Middle frontal gyrus (tissue), 1 donor: ENCODE measurements at regions not wholly inside any gene's neighbourhood (a gene's known extent, or its start where the extent isn't known, plus 50 kb on each side); places are given as distances from the start of the nearest gene placed in this dataset.
"Not testable (repeated sequence)": the region's sequence is repeated elsewhere in the genome, so short reads cannot be mapped to it uniquely, and the experiment has no call there.

Experiments
- DNase-seq: peaks from one replicate; pipeline ENCODE4 v3.0.0-alpha.2; 2015; ENCODE audit warnings: low spot score; ENCODE audit errors: extremely low spot score

GRCh38 chr5:2110934-2111462 lies 228.3 kb upstream of the IRX4 start:
- no peak for DNase-seq

GRCh38 chr5:2110137-2110933 lies 227.6 kb upstream of the IRX4 start:
- DNase-seq: no peak

GRCh38 chr5:2109566-2109965 lies 226.8 kb upstream of the IRX4 start:
- DNase-seq: no peak

GRCh38 chr5:2106721-2107120 lies 224.0 kb upstream of the IRX4 start:
- no peak for DNase-seq

- no peak for DNase-seq
Observed at GRCh38 chr5:2105141-2105540, 222.4 kb upstream of the IRX4 start.

- DNase-seq: no peak
Observed at GRCh38 chr5:2103940-2104339, 221.2 kb upstream of the IRX4 start.

- no peak for DNase-seq
Observed at GRCh38 chr5:2102819-2103776, 220.4 kb upstream of the IRX4 start.

GRCh38 chr5:2101685-2102084 lies 219.0 kb upstream of the IRX4 start:
- no peak for DNase-seq

GRCh38 chr5:2096887-2097505 lies 214.3 kb upstream of the IRX4 start:
- DNase-seq: no peak

- no peak for DNase-seq
Observed at GRCh38 chr5:2095011-2095410, 212.3 kb upstream of the IRX4 start.

GRCh38 chr5:2094616-2094995 lies 211.9 kb upstream of the IRX4 start:
- no peak for DNase-seq

- DNase-seq: no peak
Observed at GRCh38 chr5:2093859-2094615, 211.3 kb upstream of the IRX4 start.

- DNase-seq: no peak
Observed at GRCh38 chr5:2091921-2092320, 209.2 kb upstream of the IRX4 start.

GRCh38 chr5:2087980-2088379 lies 205.3 kb upstream of the IRX4 start:
- no peak for DNase-seq

- no peak for DNase-seq
Observed at GRCh38 chr5:2075365-2075764, 192.6 kb upstream of the IRX4 start.

- no peak for DNase-seq
Observed at GRCh38 chr5:2071562-2071961, 188.8 kb upstream of the IRX4 start.

- DNase-seq: not testable (repeated sequence)
Observed at GRCh38 chr5:2070787-2071186, 188.1 kb upstream of the IRX4 start.

GRCh38 chr5:2068531-2068930 lies 185.8 kb upstream of the IRX4 start:
- no peak for DNase-seq

GRCh38 chr5:2066373-2066772 lies 183.6 kb upstream of the IRX4 start:
- no peak for DNase-seq

GRCh38 chr5:2063380-2063779 lies 180.7 kb upstream of the IRX4 start:
- DNase-seq: not testable (repeated sequence)

GRCh38 chr5:2052687-2053086 lies 170.0 kb upstream of the IRX4 start:
- no peak for DNase-seq
